ENCODE measurements at regions not wholly inside any gene's neighbourhood (a gene's known extent, or its start where the extent isn't known, plus 50 kb on each side); places are given as distances from the start of the nearest gene placed in this dataset.

GRCh38 chr4:111650146-111650545 lies 495.1 kb upstream of the FAM241A start:
- H3K27ac ChIP-seq (ENCODE audit: control insufficient read depth, insufficient read depth, low read length): no peak overlapping the region
- no peaks in the 10 kb centered on the region for H3K36me3 ChIP-seq (ENCODE audit: control insufficient read depth in 2 of 2, extremely low read depth in 1 of 2, insufficient read depth in 2 of 2, low read length in 2 of 2)
- dilution Hi-C loops (cut with MboI; ENCODE audit: extremely low pct_ligation_motif_present, low sequenced_read_pairs): no loop called here
- no peaks in the 10 kb centered on the region for H3K27me3 ChIP-seq (ENCODE audit: control insufficient read depth, extremely low read depth, insufficient read depth, low read length)
- no peaks in the 10 kb centered on the region for H3K9me1 ChIP-seq (ENCODE audit: control insufficient read depth, extremely low read depth, insufficient read depth, low read length)
- no peak overlapping the region for H2AFZ ChIP-seq (ENCODE audit: control insufficient read depth, low read length)
- no peaks in the 10 kb centered on the region for H4K20me1 ChIP-seq (ENCODE audit: control insufficient read depth, extremely low read depth, insufficient read depth, low read length)
- no peaks in the 10 kb centered on the region for H3K4me1 ChIP-seq (ENCODE audit: control insufficient read depth, extremely low read depth, insufficient read depth, low read length)
- H3K9ac ChIP-seq (ENCODE audit: control insufficient read depth, extremely low read depth, insufficient read depth, low read length): no peak overlapping the region
- TF ChIP-seq EZH2 (IDR thresholded peaks at IDR 0.05; ENCODE audit: low read length) (no peak), CTCF (optimal IDR thresholded peaks at IDR 0.05 in 1 of 3, IDR thresholded peaks at IDR 0.05 in 1 of 3, conservative IDR thresholded peaks at IDR 0.05 in 1 of 3; ENCODE audit: extremely low read depth in 1 of 3, insufficient read depth in 2 of 3, low read length in 3 of 3) (no peak)
- FAIRE-seq (no peak), DNase-seq (ENCODE audit: low read depth, low spot score) (no peak)
- H3K4me3 ChIP-seq (ENCODE audit: control insufficient read depth in 2 of 3, extremely low read depth in 1 of 3, insufficient read depth in 2 of 3, low read depth in 1 of 3, low read length in 3 of 3): no peak overlapping the region
- no peaks in the 10 kb centered on the region for H3K79me2 ChIP-seq (ENCODE audit: control insufficient read depth, insufficient read depth, low read length)
- H3K4me2 ChIP-seq (ENCODE audit: control insufficient read depth, extremely low read depth, insufficient read depth, low read depth, low read length): no peak overlapping the region
- H3K9me3 ChIP-seq (ENCODE audit: control insufficient read depth, low read depth, low read length): no peaks in the 10 kb centered on the region

- no peak overlapping the region for H3K9ac ChIP-seq (ENCODE audit: control insufficient read depth, extremely low read depth, insufficient read depth, low read length)
- no peaks in the 10 kb centered on the region for H4K20me1 ChIP-seq (ENCODE audit: control insufficient read depth, extremely low read depth, insufficient read depth, low read length)
- no peak for TF ChIP-seq CTCF (optimal IDR thresholded peaks at IDR 0.05 in 1 of 3, IDR thresholded peaks at IDR 0.05 in 1 of 3, conservative IDR thresholded peaks at IDR 0.05 in 1 of 3; ENCODE audit: extremely low read depth in 1 of 3, insufficient read depth in 2 of 3, low read length in 3 of 3)
- TF ChIP-seq EZH2 (IDR thresholded peaks at IDR 0.05; ENCODE audit: low read length): no peak
- no peak overlapping the region for H3K4me2 ChIP-seq (ENCODE audit: control insufficient read depth, extremely low read depth, insufficient read depth, low read depth, low read length)
- no peaks in the 10 kb centered on the region for H3K79me2 ChIP-seq (ENCODE audit: control insufficient read depth, insufficient read depth, low read length)
- no peaks in the 10 kb centered on the region for H3K27me3 ChIP-seq (ENCODE audit: control insufficient read depth, extremely low read depth, insufficient read depth, low read length)
- DNase-seq (ENCODE audit: low read depth, low spot score) (no peak), FAIRE-seq (no peak)
- H3K27ac ChIP-seq (ENCODE audit: control insufficient read depth, insufficient read depth, low read length): no peak overlapping the region
- no peaks in the 10 kb centered on the region for H3K4me1 ChIP-seq (ENCODE audit: control insufficient read depth, extremely low read depth, insufficient read depth, low read length)
- dilution Hi-C loops (cut with MboI; ENCODE audit: extremely low pct_ligation_motif_present, low sequenced_read_pairs): no loop called here
- H3K9me3 ChIP-seq (ENCODE audit: control insufficient read depth, low read depth, low read length): no peaks in the 10 kb centered on the region
- no peak overlapping the region for H2AFZ ChIP-seq (ENCODE audit: control insufficient read depth, low read length)
- no peaks in the 10 kb centered on the region for H3K36me3 ChIP-seq (ENCODE audit: control insufficient read depth in 2 of 2, extremely low read depth in 1 of 2, insufficient read depth in 2 of 2, low read length in 2 of 2)
- no peaks in the 10 kb centered on the region for H3K9me1 ChIP-seq (ENCODE audit: control insufficient read depth, extremely low read depth, insufficient read depth, low read length)
- no peak overlapping the region for H3K4me3 ChIP-seq (ENCODE audit: control insufficient read depth in 2 of 3, extremely low read depth in 1 of 3, insufficient read depth in 2 of 3, low read depth in 1 of 3, low read length in 3 of 3)
These were observed 494.6 kb upstream of the FAM241A start for GRCh38 chr4:111650674-111651086.

Data from keratinocyte (primary cell).